Amygdala (tissue), 56 donors: ENCODE measurements at regions not wholly inside any gene's neighbourhood (a gene's known extent, or its start where the extent isn't known, plus 50 kb on each side); places are given as distances from the start of the nearest gene placed in this dataset.

Experiments used
- DNase-seq, 56 donors: peaks; one replicate each; lab custom pipeline; 2025; lab: John Stamatoyannopoulos, UW

DNA sequence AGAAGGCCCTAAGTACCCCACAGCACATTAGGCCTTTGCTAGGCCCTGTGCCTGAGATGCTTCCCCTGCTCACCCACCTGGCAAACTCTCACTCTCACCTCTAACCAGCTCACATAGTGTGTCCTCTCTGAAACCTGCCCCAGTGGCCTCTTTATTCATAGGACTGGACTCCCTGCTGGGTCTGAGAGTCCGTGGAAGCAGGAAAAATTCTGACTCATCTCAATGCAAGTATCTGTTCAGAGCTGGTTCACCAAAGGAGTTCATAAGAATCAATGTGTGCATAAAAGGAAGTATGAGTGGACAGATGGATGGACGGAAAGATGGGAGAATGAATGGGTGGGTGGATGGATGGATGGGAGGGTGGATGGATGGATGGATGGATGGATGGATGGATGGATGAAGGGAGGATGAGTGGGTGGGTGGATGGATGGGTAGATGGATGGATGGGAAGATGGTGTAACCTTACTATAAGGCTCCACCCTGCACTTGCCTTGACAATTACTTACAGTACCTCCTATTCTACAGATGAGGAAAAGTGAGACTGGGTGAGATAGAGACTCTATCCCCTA, 111.2 kb upstream of the ZMIZ1 start:
- DNase-seq: no peak

DNA sequence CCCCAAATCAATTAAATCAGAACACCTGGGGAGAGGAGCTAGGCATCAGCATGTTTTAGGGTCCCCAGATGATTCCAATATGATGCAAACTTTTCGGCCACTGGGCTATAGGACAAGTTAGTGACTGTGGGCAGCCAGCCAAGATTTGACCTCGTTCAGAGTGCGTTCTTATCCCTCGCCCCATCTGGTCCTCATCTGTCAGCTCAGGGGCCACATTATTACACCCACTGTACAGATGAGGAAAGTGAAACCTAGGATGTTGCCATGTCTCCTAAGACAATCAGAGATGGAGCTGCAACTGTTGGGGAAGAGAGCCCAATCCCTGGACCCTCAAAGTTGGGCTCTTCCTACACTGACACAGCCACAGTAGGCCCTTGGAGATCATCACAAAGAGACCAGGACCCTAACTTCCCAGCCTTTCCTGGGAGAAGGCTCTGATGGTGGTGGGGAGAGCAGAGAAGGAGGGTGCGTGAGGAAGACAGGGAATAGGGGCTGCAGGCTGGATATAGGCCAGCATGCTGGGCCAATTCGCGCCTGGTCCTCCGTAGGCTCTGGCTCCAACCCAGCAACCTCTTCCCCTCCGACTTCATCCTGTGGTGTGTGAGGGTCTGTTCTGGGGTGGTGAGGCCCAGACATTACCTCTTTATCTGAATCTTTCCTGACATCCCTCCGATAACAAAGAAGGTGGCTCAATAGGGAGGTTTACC, 109.4 kb upstream of the ZMIZ1 start:
- DNase-seq: no peak

DNA sequence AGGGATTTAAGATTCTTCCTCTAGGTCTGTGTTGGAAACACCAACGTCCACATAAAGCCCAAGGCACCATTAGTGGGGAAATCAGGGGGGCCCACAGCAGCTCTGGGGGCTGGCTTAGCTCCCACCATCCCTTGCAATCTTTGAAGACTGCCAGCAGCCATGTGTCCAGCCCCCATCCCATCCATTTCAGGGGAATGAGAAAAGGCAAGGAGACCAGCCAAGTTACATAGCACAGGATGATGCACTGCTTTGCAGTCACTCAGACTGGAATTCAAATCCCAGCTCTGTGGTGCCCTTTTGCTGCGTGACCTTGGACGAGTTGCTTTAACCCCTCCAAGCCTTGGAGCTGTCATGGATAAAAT, 108.9 kb upstream of the ZMIZ1 start:
- DNase-seq: no peak

DNA sequence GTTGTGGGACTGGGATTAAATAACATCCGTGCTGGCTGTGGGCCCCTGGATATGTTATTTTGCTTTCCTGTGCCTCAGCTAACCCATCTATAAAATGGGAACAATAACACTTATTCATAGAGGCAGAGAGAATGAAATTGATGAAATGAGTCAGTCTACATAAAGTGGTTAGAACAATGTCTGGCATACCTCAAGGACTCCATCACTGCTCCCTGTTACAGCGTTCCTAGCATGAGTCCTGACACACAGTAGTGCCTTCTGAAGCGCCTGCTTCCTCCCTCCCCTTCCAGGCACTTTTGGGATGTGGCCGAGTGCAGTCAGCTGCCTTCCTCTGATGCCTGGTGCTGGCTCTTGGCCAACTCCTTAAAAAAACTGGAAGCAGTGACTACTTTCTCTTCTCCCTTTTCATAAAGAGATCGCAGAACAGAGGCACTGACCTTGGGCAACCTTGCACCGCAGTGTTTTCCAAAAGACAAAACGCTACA, 108.4 kb upstream of the ZMIZ1 start:
- peak in 42 of 56 donors; percentile 6 to 80 (median 32) for DNase-seq

DNA sequence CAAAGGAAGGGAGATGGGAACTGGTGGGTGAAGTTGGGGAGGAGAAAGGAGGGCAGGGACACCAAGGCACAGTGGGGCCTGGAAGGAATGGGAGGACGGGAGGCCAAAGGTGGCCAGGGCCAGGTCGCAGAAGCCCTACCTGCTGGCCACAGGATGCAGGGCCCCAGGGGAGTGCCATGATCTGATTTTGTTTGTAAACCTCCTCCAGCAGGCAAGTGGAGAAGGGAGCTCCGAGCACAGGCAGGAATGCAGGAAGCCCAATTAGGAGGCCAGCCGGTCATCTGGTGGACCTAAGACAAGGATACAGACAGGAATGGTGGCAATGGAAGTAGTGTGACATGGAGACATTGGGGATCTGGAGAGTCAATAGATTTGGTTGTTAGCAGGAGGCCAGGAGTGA, 107.0 kb upstream of the ZMIZ1 start:
- no peak for DNase-seq

DNA sequence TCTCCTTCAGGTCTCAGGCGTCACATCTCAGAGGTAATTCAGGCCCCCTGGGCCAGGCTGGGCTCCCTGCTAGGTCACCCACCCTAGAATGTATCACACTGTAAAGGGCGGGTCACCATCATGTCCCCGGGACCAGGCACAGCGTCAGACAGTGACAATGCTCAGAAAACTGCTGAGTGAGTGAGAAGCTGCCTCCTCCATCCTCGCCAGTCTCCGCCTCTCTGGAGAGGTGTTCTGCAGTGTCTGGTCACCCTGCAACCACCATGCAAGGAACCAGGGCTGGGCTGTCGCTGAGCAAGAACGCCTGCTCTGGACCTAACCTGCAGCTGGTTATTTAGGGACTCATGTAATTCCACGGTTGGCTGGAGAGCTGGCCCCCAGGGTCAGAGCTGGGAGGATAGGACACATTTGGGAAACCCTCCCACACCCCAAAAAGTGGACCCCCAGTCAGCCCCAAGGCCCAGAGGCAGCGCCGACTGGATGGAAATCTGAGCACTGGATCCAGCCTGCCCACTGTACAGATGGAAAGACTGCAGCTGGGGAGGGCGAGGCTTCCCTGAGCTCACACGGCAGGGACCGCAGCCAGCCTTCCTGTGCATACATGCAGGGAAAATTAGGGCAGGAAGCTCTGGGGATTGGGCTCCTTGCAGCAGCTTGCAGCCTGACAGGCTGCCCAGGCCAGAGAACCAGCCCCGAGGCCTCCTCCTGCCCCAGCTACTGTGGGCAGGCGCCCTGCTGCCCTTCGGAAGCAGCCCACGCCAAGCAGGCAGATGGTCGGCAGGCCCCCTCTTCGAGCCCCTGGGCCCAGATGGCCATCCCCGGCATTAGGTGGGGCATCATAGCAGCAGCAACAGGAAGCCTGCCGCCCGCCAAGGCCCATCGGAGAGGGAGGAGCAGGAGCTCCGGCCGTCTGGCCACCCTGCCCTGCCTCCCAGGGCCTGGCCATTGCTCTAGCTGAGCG, 105.4 kb upstream of the ZMIZ1 start:
- no peak for DNase-seq

DNA sequence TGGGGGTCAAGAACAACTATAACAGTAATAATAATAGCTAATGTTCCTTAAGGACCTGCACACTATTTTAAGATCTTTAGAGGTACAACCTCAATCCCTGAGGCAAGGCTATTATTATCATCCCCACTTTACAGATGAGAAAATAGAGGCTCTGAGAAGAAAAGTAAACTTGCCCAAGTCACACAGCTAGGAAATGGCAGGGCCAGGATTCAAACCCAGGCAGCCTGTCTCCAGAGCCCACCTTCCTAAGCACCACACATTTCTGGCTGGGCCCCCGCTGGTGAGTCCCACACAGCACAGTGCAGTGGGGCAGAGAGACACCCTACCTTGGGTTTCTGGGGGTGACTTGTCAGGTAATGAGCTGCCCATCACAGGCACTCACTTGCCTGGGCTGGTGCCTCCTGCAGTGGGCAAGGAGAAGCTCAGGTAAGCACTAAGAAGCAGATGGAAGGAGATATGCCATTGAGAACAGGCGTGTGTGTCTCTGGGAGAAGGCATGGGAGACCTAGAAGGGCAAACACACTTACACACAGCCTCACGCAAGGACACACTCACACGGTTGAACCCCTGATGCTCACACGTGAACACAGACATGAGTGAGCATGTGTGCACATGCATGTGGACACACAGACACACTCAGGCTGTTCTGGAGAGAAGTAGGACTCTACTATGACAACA, 104.4 kb upstream of the ZMIZ1 start:
- no peak for DNase-seq

DNA sequence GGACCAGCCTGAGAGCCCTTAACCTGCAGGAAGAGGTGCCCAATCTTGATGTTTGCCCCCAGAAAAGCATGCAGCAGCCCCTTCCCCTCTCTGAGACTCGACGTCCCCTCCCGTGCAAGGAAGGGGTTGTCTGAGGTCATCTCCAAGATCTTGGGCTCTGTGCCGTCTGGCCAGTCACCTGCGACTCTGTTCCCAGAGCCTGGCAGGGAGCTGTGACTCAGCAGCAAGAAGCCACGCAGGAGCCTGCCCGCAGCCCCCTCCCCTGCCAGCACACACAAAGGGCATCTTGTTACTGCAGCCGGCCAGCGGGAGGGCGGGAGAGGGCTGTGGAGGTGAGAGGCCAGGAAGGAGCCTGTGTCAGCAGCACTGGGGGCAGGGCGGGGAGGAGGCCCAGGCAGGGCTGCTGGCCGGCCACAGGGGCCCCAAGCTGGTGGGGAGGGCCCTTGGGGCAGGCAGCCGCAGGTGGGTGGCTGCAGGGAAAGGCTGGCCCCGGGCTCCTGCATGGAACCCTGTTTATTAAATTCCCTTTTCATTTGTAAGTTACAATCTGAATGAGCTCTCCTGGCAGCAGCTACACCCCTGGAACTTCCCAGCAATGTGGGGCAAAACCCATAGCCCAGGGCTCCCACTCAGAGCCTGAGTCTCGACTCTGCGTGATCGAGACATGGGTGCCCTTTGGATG, 103.7 kb upstream of the ZMIZ1 start:
- DNase-seq: peak in 52 of 56 donors; percentile 14 to 93 (median 63)

DNA sequence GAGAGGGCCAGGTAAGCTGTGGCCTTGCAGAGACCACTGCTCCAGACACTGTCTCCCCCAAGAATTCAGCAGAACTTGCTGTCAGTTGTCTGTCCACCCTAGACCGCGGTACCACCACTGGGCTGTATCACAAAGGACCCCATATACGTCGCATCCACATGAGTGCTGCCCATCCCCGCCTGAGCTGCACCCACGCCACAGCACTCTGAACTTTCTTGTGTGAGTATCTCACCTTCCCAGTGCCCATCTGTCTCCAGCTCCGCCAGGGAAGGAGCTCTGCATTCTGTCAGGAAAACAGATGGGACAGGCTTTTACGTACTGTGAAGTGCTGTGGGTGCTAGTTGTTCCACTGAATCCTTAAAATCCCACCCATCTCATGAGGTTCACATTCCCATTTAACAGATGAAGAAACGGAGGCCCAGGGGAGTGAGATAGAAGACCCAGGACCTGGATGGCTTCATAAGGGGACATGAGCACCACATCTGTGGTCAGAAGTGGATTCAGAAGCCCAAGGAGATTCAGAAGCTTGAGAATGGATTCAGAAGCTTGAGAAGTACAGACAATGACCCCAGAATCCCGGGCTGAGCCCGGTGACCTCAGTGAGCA, 102.5 kb upstream of the ZMIZ1 start:
- DNase-seq: no peak

DNA sequence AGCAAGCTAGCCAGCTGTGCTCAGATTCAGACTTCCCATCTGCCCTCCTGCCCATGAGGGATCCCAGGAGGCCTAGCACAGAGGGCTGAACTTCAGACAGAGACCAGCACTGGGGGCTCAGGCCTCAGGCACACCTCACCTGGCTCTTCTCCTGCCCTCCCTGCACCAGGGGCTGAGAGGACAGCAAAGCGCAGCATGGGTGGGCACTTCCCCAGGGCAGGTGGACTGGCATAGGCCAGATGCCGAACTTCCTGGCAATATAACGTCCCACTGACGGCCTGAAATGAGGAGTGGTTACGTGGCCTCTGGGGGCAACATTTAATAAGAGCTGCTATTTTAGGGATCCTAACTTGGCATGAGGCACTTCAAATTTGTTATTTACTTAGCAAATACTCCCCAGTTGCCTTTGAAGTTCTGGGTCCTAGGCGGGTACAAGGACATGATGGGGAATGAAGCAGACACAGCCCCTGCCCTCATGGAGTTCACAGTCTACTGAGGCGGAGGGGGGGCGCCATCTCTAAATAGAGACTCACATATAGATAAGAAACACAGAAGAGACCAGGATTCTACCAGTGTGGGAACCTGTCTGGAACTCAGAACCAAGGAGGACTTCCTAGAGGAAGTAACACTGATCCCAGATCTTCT, 101.8 kb upstream of the ZMIZ1 start:
- DNase-seq: no peak

DNA sequence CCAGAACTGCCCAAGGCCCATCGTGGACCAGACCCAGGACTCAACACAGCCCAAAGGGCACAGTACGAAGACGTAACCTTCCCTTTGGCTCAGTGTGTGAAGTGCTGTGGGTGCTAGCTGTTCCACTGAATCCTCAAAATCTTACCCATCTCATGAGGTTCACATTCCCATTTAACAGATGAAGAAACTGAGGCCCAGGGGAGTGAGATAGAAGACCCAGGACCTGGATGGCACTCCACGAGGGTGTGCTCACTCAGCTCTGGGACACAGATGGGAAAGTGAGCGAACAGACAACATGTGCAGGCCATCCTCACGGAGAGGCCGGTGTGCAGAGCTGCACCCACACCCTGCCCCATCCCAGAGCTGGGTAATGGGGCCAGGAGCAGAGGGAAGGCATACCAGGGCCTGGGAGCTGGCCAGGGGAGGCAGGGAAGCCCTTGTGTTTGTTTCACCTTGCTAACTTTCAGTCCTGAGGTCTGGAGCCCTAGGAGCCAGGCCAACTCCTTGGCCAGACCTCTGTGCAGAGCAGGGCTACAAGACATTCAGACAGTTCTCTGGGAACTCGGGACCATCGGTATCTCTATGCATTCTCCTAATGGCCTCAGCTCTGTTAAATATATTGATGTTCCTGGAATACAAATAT, 100.3 kb upstream of the ZMIZ1 start:
- DNase-seq: no peak

DNA sequence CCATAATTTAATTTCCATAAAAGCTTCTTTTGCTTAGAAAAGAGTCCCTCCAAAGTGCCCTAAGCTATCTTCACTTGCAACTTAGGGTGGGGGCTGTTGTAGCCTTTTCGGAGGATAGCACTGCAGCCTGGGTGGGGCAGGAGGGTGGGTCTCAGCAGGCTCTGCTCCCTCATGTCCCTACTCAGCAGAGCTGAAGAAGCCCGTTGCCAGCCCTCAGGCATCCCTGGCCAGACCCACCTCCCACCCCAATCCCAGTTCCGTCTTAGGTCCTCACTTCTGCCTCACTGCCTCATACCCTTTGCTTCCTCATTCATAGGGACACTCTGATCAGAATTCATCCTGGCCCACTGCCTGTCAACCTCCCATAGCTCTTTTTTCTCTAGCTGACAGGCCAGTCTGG, 99.8 kb upstream of the ZMIZ1 start:
- no peak for DNase-seq

DNA sequence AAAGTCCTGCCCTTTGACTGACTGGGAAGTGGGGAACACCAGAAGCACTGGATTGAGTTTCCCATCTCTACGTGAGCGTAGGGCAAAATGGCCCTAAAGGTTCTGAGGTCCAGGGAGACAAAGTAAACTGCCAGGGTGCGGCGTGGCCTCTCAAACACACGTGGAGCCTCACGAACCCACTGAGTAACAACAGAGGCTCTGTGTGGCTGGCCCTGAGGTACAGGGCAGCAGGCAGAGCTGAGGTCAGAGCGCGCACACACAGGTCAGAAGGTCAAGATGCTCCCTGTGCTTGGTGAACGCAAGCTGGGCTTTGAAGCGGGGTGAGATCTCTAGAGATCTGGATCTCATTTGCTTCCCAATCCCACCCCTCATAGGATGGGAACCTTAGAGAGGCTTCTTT, 99.0 kb upstream of the ZMIZ1 start:
- DNase-seq: no peak

DNA sequence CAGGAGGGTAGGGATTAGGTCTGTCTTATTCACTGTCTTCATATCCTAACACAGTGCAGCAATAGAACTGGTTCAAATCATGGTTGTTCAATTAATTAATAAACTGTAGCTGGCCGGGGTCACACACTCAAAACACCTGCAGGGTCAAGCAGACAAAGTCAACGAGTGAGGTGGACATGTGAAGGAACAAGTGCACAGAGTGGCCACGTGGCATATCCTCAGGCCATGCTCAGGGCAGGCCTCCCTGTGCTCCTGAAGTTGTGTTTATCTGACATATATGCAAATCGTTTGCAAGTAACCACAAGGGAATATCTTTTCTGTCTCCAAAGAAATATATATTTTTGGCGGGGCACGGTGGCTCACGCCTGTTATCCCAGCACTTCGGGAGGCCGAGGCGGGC, 98.5 kb upstream of the ZMIZ1 start:
- DNase-seq: no peak

DNA sequence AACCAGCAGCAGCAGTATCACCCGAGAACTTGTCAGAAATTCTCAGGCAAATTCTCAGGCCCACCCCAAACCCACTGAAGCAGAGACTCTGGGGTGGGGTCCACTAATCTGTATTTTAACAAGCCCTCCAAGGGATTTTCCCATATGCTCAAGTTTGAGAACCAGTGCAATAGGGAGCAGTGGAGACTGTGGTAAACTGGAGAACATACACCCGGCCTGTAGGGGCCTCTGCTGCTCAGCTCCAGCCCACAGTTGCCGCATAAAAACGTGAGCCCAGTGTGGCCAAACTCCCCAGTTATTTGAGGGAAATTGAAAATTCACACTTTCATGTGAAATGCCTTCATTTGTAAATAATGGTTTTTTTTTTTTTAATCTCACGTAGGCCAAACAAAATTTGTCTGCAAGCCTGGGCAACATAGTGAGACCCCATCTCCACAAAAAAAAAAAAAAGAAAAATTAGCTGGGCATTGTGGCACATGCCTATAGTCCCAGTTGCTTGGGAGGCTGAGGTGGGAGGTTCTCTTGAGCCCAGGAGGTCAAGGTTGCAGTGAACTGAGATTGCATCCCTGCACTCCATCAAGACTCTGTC, 97.6 kb upstream of the ZMIZ1 start:
- DNase-seq: no peak

DNA sequence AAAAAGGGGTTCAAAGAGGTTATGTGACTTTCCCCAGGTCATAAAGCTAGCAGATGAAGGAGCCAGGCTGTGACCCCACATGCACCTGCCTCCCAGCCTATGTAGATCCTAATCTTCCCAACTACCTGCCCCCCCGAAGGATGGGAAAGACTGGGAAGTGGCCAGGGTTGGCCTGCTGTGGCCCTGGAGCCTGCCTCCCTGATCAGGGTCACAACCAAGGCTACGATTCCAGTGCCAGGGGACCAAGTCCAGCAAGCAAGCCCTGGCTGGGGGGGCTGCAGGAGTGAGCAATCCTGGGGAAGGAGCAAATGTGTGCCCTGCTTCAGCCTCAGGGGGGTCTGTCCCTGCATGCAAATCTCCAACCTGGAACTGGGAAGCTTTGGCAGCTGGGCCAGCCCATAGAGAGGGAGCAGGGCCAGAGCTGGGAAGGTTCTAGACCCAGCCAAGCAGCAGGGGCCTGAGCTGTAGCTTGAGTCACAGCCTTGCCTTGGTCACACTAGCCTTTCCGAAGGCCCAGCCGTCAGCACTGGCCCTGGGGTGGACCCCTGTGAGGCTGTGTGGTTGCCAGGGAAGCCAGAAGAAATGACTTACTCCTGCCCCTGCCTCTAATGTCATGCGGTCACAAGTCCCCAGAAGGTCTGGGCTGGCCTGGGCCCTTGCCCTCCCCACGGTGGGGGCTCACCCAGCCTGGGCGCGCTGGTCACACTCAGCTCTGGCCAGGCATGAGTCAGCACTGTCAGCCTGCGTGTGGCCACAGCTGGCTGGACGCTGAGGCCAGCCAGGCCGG, 96.4 kb upstream of the ZMIZ1 start:
- DNase-seq: peak in 55 of 56 donors; percentile 32 to 90 (median 77)
